Stimulated activated naive CD4-positive, alpha-beta T cell (primary cell): ENCODE measurements at regions not wholly inside any gene's neighbourhood (a gene's known extent, or its start where the extent isn't known, plus 50 kb on each side); places are given as distances from the start of the nearest gene placed in this dataset.

Experiments
- DNase-seq, 6 experiments: peaks; one replicate each; lab custom pipeline; 2025; lab: John Stamatoyannopoulos, UW

GRCh38 chr4:137630252-137630651 lies 98.0 kb upstream of the PCDH18 start:
- DNase-seq = no peak

DNA sequence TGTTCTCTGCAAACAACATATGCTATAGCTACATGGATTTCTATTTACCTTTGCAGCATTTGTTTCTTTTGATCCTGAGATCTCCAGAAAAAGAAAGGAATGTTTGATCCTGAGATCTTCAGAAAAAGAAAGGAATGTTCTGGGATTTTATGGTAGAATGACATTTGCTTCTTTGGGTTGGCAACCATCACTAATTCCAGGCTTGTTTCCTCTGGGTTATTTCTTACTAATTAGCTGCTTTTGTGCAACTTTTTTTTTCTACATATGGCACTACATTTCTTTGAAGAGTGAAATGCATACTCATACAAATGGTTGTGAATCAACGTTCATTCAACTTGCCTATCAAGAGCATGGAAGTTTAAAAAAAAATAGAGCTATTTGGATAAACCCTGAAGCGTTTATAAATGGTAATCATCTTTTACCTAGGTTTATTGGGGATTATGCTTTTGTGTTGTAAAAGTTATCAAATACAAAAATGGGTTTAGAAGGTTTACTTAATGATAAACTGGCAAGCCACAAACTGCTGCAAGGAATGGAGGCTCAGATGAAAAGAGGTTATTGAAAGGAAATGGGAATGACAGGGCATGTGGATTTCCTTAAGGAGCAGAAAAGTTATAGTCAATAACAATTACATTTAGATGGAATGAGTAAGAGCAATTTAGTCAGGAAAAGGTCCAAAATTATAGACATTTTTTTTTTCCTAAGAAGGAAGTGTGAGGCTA lies 95.6 kb upstream of the PCDH18 start:
- DNase-seq = no peak

DNA sequence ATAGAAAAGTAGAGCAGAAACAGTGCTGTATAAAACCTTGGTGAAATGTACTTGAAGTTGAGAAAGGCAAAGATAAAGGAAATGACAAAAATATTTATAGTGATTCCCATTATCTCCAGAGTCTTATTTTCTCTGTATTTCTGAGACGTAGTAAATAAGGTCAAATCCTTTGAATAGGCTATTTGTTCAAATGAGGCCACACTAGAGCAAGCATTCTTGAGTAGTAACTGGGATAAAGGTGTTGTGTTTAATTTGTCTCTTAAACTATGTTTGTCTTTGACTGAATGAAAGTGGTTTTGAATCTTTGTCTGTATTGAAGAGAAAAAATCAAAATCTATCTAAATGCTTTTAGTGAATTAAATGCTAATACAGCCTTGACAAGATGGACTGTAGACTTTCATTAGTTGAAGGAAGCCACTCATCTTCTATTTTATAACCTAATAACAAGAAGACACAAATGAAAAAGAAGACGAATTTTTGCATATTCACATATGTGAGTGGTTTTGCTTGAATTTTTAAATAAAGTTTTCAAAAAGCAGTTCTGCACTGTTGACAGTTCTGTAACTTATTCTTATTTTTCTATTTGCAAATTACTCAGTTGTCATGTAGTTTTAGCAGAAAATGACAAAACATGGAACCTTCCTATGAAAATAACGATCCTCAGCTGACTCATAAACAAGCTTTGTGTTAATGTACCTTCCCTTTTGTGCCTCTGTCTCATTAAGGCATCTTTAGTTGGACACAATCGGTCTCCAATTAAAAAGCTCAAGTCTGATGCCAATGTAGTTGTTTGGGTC lies 94.8 kb upstream of the PCDH18 start:
- no peak for DNase-seq

- DNase-seq = no peak
Observed at GRCh38 chr4:137623013-137623412, 90.7 kb upstream of the PCDH18 start.

DNA sequence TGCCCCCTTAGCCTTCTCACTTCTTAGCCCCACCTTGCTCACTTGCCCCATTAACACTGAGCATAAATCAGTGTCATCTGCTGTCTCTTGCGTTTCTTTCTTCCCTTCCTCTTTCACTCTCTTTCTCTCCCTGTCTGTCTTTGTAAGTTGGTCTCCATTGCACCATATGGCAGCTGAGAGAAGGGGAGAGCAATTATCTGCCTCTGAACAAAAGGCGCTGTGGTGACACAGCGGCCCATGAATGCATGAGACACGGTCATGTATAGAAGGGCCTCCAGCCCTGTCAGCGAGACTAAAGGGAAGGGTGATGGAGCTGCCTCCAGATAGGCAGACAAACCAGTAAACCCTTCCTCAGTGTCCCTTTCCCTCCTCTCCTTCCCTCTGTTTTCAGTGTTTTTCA lies 88.8 kb upstream of the PCDH18 start:
- DNase-seq = no peak

DNA sequence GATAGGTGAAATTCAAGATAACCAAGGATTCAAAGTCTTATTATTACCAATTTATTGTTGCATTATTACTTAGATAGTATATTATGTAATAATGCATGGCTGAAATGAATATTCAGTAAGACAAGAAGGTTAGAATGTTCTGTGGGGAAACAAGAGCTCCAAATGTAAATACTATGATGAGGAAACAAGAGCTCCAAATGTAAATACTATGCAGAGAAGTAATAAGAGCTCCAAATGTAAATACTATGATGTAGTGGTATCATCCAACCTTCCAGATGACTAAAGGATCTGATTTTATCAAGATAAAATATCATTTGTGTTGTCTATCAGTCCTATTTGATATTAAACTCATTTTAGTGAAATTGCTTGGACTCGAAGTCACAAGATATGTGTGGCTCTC lies 82.2 kb upstream of the PCDH18 start:
- no peak for DNase-seq

- no peak for DNase-seq
Observed at GRCh38 chr4:137611998-137612700, 79.9 kb upstream of the PCDH18 start.

GRCh38 chr4:137610960-137611359 lies 78.7 kb upstream of the PCDH18 start:
- DNase-seq = no peak

GRCh38 chr4:137609718-137610430 lies 77.6 kb upstream of the PCDH18 start:
- DNase-seq = no peak

DNA sequence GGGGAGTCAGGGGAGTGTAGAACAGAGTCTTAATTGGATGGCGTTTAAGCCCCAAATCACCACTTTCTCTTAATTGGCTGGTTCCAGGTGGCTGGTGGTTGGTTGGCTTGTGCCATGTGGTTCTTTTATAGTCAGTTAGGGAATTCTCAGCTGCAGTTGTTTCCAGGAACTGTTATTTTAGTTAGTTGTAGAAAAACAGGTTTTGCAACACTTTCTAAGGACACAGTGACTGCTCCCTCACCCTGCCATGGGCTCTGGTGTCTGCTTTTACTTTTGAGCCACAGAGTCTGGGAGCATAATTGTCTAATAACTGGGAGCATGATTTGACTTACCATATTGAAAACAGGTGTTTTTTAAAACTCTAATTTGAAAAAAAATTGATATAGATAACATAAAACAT lies 75.8 kb upstream of the PCDH18 start:
- DNase-seq = no peak

- DNase-seq = no peak
Observed at GRCh38 chr4:137602436-137602835, 70.1 kb upstream of the PCDH18 start.

- DNase-seq = no peak
Observed at GRCh38 chr4:137601934-137602333, 69.6 kb upstream of the PCDH18 start.

GRCh38 chr4:137599734-137600133 lies 67.4 kb upstream of the PCDH18 start:
- no peak for DNase-seq

- DNase-seq = no peak
Observed at GRCh38 chr4:137597752-137598430, 65.6 kb upstream of the PCDH18 start.

DNA sequence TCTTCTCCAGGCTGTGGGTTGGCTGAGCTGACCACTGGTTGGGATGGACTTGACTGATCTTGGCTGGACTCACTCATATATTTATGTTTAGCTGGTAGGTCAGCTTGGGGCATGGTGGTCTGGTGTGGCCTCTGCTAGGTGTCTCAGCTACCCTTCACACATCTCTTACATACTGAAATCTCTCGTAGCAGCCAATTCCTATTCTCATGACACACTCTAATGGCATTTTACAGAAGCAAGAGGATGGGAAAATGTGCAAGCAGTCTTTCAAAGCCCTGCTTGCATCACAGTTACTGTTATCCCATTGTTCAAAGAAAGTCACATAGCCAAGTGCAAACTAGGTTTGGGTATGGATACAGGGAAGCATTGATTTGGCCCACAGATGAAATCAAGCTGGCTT lies 55.5 kb upstream of the PCDH18 start:
- no peak for DNase-seq

- DNase-seq = no peak
Observed at GRCh38 chr4:137583671-137584070, 51.4 kb upstream of the PCDH18 start.
